SU-DHL-6 (cell line): ENCODE measurements at regions not wholly inside any gene's neighbourhood (a gene's known extent, or its start where the extent isn't known, plus 50 kb on each side); places are given as distances from the start of the nearest gene placed in this dataset.

Experiments used
- EZH2phosphoT487 ChIP-seq: fragments of 200-600 bp; sonication (generic), shearing (Covaris generic); conservative IDR thresholded peaks from 2 replicates; pipeline ENCODE4 v1.6.1; 2018; ENCODE audit warnings: mild to moderate bottlenecking, antibody characterized with exemption, low read length, moderate library complexity, mixed read lengths
- TF ChIP-seq, protein P1 (sequence below): fragments of 200-600 bp; sonication (generic); IDR thresholded peaks from one replicate; pipeline ENCODE4 v1.5.1; 2017; ENCODE audit warnings: antibody characterized with exemption, mild to moderate bottlenecking, low read length, moderate library complexity; ENCODE audit not compliant: insufficient read depth, poor library complexity, severe bottlenecking

DNA sequence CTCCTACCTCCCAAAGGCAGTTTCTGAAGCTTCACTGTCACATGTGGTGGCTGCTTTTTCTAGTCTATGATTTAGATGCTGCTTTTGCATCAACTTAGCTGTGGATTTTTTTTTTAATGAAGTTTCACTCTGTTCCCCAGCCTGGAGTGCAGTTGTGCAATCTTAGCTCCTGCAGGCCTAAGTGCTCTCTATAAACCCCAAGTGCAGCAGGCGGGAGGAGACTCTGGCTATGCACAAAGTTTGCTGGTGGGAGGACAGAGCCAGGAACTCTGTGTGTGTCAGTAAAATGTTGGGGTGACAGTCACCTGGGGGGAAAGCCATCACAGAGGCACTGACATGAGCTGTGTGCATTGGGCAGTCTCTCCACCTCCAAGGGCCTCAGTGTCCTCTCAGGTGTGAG, 138.8 kb upstream of the FAM20C start:
- TF ChIP-seq EZH2phosphoT487: no peak
- TF ChIP-seq, protein P1, sequence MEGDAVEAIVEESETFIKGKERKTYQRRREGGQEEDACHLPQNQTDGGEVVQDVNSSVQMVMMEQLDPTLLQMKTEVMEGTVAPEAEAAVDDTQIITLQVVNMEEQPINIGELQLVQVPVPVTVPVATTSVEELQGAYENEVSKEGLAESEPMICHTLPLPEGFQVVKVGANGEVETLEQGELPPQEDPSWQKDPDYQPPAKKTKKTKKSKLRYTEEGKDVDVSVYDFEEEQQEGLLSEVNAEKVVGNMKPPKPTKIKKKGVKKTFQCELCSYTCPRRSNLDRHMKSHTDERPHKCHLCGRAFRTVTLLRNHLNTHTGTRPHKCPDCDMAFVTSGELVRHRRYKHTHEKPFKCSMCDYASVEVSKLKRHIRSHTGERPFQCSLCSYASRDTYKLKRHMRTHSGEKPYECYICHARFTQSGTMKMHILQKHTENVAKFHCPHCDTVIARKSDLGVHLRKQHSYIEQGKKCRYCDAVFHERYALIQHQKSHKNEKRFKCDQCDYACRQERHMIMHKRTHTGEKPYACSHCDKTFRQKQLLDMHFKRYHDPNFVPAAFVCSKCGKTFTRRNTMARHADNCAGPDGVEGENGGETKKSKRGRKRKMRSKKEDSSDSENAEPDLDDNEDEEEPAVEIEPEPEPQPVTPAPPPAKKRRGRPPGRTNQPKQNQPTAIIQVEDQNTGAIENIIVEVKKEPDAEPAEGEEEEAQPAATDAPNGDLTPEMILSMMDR: no peak
